WTC11 (cell line): ENCODE measurements at regions not wholly inside any gene's neighbourhood (a gene's known extent, or its start where the extent isn't known, plus 50 kb on each side); places are given as distances from the start of the nearest gene placed in this dataset.

Experiments used
- FOXJ3 ChIP-seq: sonication (generic); formaldehyde crosslinking; IDR thresholded peaks from 2 replicates; pipeline ENCODE4 v1.9.0; 2021; ENCODE audit warnings: missing genetic modification reagents, mild to moderate bottlenecking, borderline replicate concordance
- PREB ChIP-seq: sonication (generic); formaldehyde crosslinking; IDR thresholded peaks from 2 replicates; pipeline ENCODE4 v1.8.1; 2022; ENCODE audit warnings: mild to moderate bottlenecking, missing genetic modification reagents, moderate library complexity, borderline replicate concordance

GRCh38 chr3:163657088-163657487 lies 1421.2 kb downstream of the SI start:
- no peak for TF ChIP-seq PREB (CRISPR knock-in tag)
- no peak for TF ChIP-seq FOXJ3 (CRISPR knock-in tag)
